NOMO-1 treated with DMSO at 0.1 percent for 48 hours (cell line): ENCODE measurements at regions not wholly inside any gene's neighbourhood (a gene's known extent, or its start where the extent isn't known, plus 50 kb on each side); places are given as distances from the start of the nearest gene placed in this dataset.

Experiments
- DNase-seq: peaks from one replicate; lab custom pipeline; 2025; ENCODE audit not compliant: unreplicated experiment; lab: John Stamatoyannopoulos, UW

- DNase-seq = no peak
Observed at GRCh38 chr1:30412241-30413110, 310.9 kb downstream of the MATN1 start.

- DNase-seq = no peak
Observed at GRCh38 chr1:30411206-30411605, 312.2 kb downstream of the MATN1 start.

DNA sequence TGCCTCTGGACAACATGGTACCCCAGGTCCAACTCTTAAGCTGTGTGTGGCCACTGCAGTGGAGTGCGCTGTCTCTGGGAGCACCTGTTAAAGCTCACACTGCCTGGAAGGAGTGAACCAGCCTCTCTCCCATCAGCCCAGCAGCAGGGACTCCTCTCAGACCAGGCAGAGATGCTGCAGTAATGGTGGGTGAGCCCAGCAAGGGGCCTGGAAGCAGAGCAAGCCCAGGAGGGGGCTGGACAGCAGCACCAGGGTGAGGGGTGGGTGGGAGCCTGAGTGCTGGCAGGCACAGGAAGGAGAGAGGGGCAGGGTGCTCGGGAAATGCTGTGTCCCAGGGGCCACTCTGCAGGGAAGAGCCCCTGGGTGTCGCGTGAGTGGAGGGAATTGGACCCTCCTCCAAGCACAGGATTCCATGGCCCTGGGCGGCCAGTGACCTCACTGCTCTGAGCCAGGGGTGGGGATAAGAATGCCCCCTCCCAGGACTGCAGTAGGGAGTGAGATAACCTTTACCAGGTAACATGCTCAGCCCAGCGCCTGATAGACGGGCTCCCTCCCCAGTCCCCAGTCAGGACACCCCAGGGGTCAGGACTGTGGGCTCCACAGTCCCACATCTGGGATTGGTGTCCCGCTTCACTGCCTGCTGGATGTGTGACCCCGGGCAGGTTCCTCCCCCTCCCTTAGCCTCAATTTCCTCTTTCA is 313.1 kb downstream of the MATN1 start:
- DNase-seq = no peak

GRCh38 chr1:30409476-30410152 is 313.8 kb downstream of the MATN1 start:
- DNase-seq = no peak

DNA sequence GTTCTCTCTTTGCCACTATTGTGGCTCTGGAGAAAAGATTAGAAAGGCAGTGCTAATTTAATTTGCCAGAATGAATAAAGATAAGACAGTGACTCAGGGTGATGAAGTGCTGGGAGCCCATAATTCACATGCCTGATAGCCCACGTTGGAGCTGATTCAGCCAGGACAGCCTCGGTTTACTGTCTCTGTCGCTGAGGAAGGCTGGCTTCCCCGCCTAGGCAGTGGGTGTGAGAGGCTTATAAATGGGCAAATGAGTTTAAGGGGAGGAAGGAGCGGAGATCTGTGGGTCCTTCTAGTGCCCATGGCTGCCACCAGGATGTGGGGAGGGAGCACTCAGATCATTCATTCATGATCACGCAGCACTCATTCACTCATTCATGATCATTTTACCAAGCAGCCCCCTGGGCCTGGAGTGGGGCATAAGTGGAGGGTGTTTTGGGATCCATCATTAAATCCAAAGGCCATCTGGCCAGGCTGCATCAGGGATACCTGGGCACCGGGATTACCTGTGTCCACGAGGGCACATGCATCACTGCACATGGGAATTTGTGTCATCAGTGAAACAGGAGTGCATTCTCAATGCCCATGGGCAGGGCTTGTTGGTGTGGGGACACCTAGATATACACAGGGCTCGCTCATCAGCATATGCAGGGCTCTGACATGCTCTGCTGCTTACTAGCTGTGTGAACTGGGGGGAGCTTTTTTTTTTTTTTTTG is 315.4 kb downstream of the MATN1 start:
- DNase-seq = no peak

GRCh38 chr1:30406996-30407864 is 316.2 kb downstream of the MATN1 start:
- no peak for DNase-seq

- no peak for DNase-seq
Observed at GRCh38 chr1:30405631-30406212, 317.7 kb downstream of the MATN1 start.

DNA sequence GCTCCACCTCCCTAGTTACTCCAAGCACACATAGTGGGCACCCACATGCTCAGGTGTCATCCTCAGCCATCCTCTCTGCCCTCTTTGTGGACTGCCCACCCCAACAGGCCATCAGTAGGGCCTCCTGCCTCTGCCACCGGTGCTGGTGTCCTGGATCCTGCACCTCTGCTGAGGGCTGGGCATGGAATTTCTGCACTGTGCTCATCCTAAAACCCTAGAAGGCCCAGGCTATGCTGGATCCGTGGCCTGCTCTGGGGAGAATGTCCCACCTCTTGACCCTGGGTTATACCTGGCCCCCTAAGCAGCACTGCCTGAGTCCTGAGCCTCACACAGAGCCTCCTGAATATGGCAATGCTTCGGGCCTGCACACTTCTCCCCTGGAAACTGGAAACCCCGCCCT is 318.3 kb downstream of the MATN1 start:
- DNase-seq = no peak

GRCh38 chr1:30404341-30404740 is 319.0 kb downstream of the MATN1 start:
- DNase-seq = no peak

- DNase-seq = no peak
Observed at GRCh38 chr1:30403726-30404125, 319.7 kb downstream of the MATN1 start.

- no peak for DNase-seq
Observed at GRCh38 chr1:30403061-30403645, 320.2 kb downstream of the MATN1 start.

DNA sequence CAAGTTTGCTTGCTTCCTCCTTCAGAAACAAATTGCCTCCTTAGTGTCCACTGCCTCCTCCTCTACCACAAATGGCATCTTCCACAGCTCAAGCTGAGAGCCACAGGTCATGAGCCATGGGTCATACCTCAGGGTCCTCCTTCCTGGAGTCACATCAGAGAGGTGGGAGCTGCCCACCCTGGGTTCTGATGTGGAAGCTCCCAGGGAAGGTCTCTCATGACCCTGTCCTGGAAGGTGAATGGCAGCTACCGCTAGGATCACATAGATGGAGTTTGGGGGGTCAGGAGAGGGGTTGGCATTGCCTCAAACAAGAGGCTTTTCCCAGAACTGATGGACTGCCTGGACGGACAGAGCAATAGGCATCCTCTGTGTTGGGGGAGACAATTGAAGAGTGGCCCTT is 321.4 kb downstream of the MATN1 start:
- no peak for DNase-seq

- DNase-seq = no peak
Observed at GRCh38 chr1:30400507-30400906, 322.9 kb downstream of the MATN1 start.

DNA sequence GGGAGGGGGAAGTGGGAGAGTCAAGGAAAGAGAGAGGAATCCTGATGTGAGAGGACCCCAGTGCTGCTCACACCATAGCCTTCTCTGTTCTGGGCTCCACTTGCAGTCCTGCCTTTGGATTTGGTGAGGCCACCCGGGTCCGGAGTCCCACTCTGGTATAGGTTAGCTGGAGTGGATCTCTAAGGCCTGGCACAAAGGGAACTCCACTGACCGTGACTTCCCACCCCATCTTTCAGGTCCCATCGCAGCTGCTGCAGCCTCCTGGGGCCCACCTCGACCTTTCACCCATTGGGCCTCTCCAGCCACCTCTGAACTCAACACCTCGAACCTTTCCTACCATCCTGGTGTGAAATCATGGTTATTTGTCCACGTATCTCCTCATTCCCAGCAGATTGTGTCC is 324.4 kb downstream of the MATN1 start:
- no peak for DNase-seq

DNA sequence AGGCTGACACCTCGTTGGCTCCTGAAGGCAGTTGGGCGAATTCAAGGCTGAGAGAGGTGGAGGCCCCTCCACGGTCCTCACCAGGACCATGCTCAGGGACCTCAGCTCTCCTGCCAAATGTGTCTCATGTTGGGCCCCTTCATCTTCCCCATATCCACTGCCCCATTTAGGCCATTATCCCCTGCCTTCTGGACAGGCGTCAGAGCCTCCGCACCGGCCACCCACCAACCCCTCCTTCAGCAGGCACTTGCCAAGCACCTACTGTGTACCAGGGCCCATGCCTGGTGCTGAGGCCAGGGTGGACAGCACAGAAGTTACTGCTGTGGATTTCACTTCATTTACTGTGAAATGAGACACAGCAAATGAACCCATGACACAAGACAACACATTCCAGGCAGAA is 325.8 kb downstream of the MATN1 start:
- no peak for DNase-seq

GRCh38 chr1:30395631-30396030 is 327.8 kb downstream of the MATN1 start:
- DNase-seq = no peak

DNA sequence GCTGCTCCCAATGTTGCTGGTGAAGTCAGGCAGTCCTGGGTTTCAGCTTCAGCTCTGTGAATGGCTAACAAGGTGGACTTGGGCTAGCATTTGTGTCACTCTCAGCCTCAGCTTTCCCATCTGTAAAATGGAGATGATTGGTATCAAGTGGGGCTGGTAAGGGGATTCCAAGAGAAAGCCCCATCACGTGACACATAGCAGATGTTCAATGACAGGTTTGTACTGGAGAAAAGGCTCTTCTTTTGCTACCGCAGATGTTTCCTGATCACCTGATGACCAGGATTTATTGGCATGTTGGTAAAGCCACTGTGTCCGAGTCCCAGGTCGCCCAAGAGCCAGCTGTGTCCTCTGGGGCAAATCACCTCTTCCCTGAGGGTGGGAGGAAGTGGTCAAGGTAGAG is 335.0 kb downstream of the MATN1 start:
- no peak for DNase-seq

DNA sequence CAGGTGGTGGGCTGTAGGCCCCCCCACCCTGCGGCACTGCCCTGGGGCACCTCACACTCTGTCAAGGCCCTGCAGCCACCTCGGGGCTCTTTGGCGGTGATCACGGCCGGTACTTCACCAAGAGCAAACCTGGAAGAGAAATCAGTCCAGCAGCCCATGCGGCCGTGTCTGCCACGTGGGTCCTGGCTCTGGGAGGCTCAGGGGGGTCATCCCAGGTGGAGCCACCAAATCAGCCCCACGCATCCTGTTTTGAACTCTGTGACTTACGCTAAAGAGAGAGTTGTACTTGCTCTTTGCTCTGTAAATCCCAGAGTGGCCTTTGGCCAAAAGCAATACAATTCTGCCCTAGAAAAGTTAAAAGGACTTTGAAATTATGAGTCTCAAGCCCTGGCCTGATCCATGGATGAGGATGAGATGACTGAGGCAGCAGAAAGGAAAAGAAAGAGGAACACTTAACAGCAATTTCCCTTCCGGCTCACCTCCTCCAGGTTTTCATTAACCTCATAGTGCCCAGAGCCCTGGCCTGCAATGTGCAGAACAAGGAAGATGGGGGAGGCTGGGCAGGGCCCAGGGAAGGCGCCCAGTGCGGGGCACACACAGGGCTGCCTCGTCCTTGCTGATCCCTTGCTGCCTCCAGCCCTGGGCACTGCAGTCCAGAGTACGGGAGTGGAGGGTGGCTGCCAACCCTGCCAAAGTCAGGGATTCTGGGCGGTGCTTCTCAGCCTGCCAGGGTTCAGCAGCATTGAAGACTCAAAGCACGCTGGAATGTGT is 337.0 kb downstream of the MATN1 start:
- no peak for DNase-seq
